AG04449 (cell line): ENCODE measurements at regions not wholly inside any gene's neighbourhood (a gene's known extent, or its start where the extent isn't known, plus 50 kb on each side); places are given as distances from the start of the nearest gene placed in this dataset.

ENCODE experiments used
- CTCF ChIA-PET: fragments of 350-600 bp; formaldehyde crosslinking; extraction: SDS; loops from one replicate; lab custom pipeline; 2021; ENCODE audit warnings: antibody characterized with exemption; lab: Yijun Ruan, JAX
- POLR2A ChIA-PET: fragments of 400-600, 350-600 bp; formaldehyde crosslinking; extraction: SDS; loops from one replicate; lab custom pipeline; 2020; ENCODE audit warnings: antibody characterized with exemption, inconsistent platforms; lab: Yijun Ruan, JAX
- DNase-seq: peaks from one replicate; pipeline ENCODE4 v3.0.0-alpha.2; 2010; ENCODE audit warnings: low read depth, low spot score
- H3K4me3 ChIP-seq: 2 replicates; pipeline ENCODE4 v1.5.1; 2011; ENCODE audit warnings: low read depth, mild to moderate bottlenecking, control low read depth, low read length
- TF ChIP-seq, protein P1 (sequence below): IDR thresholded peaks from one replicate; pipeline ENCODE4 v1.5.1; 2011; ENCODE audit warnings: mild to moderate bottlenecking, moderate library complexity, low read length, control low read depth, inconsistent platforms; ENCODE audit not compliant: insufficient read depth; ENCODE audit errors: missing control alignments

DNA sequence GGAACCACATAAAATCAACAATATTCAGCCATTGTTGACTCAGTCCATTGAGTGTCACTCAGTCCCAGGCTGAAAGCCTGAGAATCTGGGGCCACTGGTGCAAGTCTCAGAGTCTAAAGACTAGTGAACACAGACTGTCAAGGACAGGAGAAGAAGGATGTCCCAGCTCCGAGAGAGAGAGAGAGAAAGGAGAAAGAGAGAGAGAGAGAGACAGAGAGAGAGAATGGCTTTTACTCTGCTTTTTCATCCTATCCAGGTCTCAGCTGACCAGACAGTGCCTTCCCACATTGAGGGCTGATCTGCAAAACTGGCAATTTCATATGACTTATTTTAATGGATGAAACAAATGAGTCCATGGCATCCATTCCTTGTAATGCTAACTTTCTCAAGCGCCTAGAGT is 984.1 kb downstream of the UQCRFS1 start:
- CTCF ChIA-PET: no interaction called here
- POLR2A ChIA-PET: no interaction called here
- DNase-seq: no peak
- H3K4me3 ChIP-seq: no peak overlapping the region
- TF ChIP-seq, protein P1, sequence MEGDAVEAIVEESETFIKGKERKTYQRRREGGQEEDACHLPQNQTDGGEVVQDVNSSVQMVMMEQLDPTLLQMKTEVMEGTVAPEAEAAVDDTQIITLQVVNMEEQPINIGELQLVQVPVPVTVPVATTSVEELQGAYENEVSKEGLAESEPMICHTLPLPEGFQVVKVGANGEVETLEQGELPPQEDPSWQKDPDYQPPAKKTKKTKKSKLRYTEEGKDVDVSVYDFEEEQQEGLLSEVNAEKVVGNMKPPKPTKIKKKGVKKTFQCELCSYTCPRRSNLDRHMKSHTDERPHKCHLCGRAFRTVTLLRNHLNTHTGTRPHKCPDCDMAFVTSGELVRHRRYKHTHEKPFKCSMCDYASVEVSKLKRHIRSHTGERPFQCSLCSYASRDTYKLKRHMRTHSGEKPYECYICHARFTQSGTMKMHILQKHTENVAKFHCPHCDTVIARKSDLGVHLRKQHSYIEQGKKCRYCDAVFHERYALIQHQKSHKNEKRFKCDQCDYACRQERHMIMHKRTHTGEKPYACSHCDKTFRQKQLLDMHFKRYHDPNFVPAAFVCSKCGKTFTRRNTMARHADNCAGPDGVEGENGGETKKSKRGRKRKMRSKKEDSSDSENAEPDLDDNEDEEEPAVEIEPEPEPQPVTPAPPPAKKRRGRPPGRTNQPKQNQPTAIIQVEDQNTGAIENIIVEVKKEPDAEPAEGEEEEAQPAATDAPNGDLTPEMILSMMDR: no peak

DNA sequence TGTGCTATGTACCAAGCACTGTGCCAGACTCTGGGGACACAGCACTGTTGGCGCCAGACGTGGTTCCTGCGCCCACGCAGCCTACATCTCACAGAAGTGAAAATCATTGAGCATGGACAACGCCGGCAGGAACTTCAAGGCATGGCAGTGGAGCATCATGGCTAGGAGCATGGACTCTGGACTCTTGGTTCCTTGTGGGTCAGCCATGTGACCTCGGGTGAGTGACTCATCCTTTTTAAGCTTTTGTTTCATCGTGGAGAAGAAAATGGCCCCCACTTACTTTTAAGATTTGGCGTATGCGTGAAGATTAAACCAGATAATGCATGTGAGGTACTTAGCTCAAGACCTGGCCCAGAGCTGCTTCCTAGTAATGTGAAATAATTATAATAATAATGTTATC is 988.5 kb downstream of the UQCRFS1 start:
- H3K4me3 ChIP-seq: no peak overlapping the region
- ChIA-PET POLR2A (no interaction called here), CTCF (no interaction called here)
- DNase-seq: no peak
- TF ChIP-seq, protein P1: no peak

DNA sequence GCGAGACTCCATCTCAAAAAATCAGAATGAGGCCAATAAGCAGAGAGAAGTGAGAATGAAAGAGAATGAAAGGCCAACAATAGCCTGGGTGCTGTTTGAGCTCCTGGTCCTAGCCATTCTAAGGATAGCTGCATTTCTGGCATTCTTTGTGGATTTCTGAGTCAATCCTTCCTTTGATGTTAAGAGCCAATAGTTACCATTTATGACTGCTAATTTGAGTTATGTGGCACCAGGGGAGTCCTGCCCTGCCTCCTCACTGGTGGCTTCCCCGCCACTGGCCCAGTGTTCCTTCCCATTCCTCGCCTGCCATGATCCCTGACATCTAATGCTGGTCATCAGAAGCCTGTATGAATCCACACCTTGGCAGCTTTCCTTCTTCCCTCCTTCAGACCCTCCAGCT is 991.2 kb downstream of the UQCRFS1 start:
- DNase-seq: no peak

DNA sequence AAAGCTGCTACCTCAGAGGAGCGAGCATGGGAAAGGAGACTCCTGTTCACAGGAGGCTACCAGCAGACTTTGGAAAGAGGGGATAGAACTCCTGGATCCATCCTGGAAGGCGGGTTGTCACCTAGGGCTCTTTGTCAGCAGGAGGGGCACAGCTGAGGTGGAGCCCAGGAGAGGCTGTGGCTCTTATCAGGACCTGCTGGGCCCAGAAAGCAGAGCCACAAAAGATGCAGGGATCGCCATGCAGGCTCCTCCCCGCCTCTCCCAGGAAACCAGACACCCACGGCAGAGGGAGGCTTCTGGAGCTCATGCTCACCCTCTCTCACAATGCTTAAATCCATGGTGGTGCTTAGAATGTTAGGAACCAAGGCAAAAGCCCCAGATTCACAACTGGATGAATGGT is 994.2 kb downstream of the UQCRFS1 start:
- H3K4me3 ChIP-seq: no peak overlapping the region
- TF ChIP-seq, protein P1: no peak
- CTCF ChIA-PET: no interaction called here
- DNase-seq: no peak
- POLR2A ChIA-PET: no interaction called here

More for the DNA sequence above, 991.2 kb downstream of the UQCRFS1 start:
- H3K4me3 ChIP-seq: no peak overlapping the region
- POLR2A ChIA-PET: no interaction called here
- TF ChIP-seq, protein P1: no peak
- CTCF ChIA-PET: no interaction called here

DNA sequence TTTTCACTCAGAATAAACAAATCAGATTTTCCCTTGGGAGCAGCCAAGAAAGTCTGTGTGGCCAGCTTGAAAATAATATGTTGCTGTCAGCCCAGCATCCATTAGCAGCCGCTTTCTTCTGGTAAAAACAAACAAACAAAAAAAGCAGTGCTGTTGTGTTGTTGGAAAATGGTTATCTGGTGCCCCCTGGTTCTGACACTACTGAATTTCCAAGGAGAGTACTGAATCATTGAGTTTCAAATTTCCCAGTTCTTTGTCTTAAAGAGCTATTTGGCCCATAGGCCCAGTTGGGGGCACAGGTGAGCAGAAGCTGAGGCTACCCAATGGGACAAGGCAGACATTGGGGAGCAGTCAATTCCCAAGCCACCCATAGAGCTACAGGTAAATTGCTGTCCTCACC is 995.9 kb downstream of the UQCRFS1 start:
- ChIA-PET POLR2A (no interaction called here), CTCF (no interaction called here)
- H3K4me3 ChIP-seq: no peak overlapping the region
- DNase-seq: no peak
- TF ChIP-seq, protein P1: no peak

DNA sequence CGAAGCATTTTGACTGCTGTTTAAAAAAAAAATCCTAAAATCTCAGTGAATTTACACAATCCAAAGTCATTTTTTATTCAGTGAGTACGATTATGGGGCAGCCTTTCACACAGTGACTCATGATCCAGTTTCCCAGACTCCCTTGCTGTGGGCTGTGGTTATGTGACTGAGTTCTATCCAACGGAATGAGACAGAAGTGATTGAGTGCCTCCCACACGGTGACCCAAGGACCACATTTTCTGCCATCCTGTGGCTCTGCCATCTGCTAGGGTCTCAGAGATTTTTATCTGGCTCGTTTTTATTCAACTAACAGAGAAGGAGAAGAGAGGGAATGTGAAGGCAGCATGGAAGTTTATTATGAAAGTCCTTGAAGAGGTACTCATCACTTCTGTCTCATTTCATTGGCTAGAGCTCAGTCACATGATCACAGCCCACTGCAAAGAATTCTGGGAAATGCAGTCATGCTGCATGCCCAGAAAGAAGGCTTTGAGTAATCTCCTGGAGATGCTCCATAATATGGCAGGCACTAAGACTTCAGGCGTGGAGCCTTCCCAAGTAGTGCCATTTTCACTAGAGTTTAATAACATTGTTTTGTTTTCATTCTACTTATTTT is 999.4 kb downstream of the UQCRFS1 start:
- ChIA-PET POLR2A (no interaction called here), CTCF (no interaction called here)
- TF ChIP-seq, protein P1: no peak
- no peak for DNase-seq
- H3K4me3 ChIP-seq: no peak overlapping the region
